Prostate gland (tissue), 1 donor: ENCODE measurements at regions not wholly inside any gene's neighbourhood (a gene's known extent, or its start where the extent isn't known, plus 50 kb on each side); places are given as distances from the start of the nearest gene placed in this dataset.
"Not testable (repeated sequence)": the region's sequence is repeated elsewhere in the genome, so short reads cannot be mapped to it uniquely, and the experiment has no call there.

Experiments used
- POLR2A ChIP-seq: fragments of 450-650 bp; IDR thresholded peaks from one replicate; pipeline ENCODE4 v1.6.1; 2016; ENCODE audit warnings: antibody characterized with exemption, mild to moderate bottlenecking
- POLR2AphosphoS5 ChIP-seq: sonication (generic); formaldehyde crosslinking; IDR thresholded peaks from one replicate; pipeline ENCODE4 v1.6.1; 2017; ENCODE audit warnings: antibody characterized with exemption

DNA sequence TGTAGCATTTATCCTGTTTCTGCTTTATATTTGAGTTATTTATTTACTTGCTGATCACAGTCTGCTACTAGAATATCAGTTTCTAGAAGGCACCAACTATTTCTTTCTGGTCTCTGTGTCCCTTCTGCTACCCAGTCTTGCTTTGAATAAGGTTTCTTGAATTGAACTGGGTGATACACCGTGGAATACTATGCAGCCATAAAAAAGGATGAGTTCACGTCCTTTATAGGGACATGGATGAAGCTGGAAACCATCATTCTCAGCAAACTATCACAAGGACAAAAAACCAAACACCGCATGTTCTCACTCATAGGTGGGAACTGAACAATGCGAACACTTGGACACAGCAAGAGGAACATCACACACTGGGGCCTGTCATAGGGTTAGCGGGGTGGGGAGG lies 109.6 kb upstream of the PLXNA2 start:
- not testable (repeated sequence) for TF ChIP-seq POLR2AphosphoS5, POLR2A
